GM19397 (cell line): ENCODE measurements at regions not wholly inside any gene's neighbourhood (a gene's known extent, or its start where the extent isn't known, plus 50 kb on each side); places are given as distances from the start of the nearest gene placed in this dataset.

Source experiments
- ATAC-seq: cut with Tn5 transposase; IDR thresholded peaks from one replicate; pipeline ENCODE4 v1.9.1; 2021; ENCODE audit warnings: mild to moderate bottlenecking, moderate library complexity; ENCODE audit not compliant: unreplicated experiment

DNA sequence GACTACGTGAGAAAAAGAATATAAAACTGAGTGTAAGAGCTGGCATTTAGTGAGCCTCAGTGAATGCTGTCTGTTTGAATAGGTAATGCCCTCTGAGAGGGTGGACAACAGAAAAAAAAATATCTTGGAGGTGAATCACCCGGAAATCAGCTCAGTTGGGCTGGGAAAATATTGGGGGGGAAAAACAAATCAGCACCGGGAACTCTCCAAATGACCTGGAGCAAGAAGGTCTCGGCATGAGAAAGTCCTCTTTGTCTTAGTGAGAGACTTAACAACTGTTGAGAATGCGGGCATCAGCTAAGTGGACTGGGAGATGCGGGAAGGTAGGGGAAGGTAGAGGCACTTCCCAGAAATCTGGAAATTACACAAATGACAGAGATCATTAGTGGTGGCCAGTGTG lies 109.4 kb upstream of the POU3F3 start:
- ATAC-seq, result no peak

DNA sequence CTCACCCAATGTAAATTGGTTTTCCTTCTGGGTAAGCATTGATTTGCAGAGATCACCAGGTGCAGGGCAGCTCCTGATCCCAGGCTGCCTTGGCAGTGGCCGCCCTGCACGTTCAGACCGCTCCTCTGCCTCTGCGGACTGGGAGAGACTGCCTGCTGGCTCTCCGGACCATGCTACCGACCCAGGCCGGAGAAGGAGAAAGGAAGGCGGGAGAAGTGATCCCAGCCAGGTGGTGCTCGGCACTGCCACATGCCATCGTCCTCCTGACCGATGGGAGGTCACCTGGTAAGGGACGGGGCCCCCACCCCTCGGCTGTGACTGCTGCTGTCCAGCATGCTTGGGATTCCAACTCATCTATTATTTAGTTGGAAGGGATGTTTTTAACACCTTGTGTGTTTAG lies 108.1 kb upstream of the POU3F3 start:
- ATAC-seq, result no peak

DNA sequence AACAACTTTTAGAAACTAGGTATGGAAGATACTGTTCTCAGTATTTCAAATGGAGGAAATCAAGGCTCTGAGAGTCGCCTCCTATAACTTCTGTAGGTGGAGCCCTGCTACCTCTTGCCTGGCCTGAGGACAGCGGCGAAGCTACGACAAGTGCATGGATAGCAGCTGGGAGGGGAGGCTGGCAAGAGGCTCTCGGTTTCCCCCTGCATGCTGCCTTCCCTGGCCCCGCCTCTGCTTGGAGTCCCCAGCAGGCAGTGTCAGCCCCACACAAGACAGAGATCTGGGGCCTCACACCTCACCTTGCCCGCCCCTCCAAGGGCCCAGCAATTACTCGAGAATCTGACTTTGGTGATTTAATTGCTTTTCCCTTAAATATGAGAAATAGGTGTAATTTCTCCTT lies 107.6 kb upstream of the POU3F3 start:
- ATAC-seq, result no peak

GRCh38 chr2:104746858-104747257 lies 107.1 kb upstream of the POU3F3 start:
- no peak for ATAC-seq

DNA sequence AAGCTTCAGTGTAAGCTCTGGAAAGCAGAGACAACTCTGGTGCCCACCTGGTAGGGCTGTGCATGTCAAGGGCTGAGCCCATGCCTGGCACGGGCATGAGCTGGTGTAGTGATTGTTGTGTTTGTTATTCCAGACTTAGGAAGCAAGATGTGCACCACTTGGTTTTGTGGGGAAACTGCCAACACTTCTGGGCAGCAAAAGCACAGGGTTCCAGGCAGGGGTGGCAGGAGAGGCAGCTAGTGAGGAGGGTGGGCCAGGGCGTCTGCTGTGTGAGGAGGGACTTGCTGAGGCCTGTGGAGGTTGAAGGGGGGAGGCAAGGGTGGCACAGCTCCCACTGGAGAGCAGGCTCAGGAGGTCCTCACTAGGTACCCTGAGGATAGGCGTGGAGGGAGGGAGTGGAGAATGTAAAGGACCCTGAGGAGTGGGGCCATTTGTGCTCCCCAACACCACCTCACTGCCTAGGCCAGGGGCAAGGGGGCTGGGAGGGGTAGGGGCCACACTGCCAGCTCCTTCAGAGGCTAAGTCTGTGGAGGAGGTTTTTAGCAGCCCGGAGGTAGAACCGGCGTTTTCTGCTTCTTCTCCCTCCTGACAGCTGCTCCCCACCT lies 104.0 kb upstream of the POU3F3 start:
- ATAC-seq, result no peak

DNA sequence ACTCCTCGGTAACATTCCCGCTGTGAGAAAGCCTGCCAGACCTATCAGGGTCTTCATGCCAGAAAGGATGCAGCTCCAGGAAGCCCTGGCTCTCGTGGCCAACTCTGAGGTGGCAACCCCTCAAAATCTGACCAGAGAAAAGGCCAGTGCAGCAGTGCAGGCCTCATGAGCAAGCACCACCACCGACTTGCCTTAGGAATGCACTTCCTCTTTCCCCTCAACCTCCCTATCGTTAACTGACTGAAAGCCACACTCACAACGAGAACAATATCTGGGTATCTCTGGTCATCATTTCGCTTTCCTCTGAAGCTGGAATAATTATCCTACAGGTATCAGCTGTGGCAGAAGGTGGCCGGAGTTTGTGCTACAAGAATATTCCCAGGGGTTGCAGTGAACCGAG lies 101.4 kb upstream of the POU3F3 start:
- no peak for ATAC-seq

GRCh38 chr2:104755026-104755878 lies 98.7 kb upstream of the POU3F3 start:
- ATAC-seq, result no peak

- no peak for ATAC-seq
Observed at GRCh38 chr2:104756118-104756517, 97.8 kb upstream of the POU3F3 start.

- no peak for ATAC-seq
Observed at GRCh38 chr2:104757056-104757455, 96.9 kb upstream of the POU3F3 start.

- no peak for ATAC-seq
Observed at GRCh38 chr2:104758199-104758620, 95.7 kb upstream of the POU3F3 start.

DNA sequence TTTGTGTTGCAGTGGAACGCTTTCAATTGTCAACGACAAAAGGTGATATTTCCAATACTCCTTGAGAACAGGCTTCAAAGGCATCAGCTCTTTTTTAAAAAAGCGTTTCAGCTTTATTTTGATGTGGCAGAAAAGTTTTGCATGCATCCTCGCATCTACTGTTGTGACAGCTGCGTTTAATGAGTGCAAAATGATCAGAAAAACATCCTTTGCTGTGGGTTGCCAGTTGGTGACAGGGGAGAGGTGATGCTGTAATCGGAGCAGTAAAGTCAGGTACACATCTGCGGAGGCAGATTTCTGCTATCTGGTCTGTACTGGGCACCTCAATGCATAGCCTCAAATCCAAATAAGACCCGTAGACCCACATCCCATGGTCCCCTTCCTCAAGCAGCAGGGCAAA lies 91.9 kb upstream of the POU3F3 start:
- ATAC-seq, result no peak

DNA sequence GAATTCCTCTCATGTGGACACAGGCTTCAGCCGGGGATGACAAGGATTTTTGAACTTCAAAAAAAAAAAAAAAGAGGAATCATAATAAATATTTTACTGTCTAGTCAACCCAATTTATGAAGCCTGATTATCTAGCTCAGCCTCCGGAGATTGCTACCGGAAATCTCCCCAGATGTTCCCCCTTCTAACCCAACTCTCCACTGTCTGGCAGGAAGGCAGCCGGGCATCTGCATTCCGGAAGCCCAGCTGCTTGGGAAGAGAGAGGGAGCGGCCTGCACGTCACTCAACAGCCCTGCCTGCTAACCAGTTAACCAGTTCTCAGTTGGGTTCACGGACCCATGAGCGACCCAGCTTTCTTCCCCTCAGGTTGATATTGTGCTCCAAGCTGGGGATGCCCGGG lies 87.2 kb upstream of the POU3F3 start:
- ATAC-seq, result no peak

GRCh38 chr2:104768694-104769093 lies 85.2 kb upstream of the POU3F3 start:
- no peak for ATAC-seq

GRCh38 chr2:104769096-104769495 lies 84.8 kb upstream of the POU3F3 start:
- ATAC-seq, result no peak

- no peak for ATAC-seq
Observed at GRCh38 chr2:104772996-104773395, 80.9 kb upstream of the POU3F3 start.

- ATAC-seq, result no peak
Observed at GRCh38 chr2:104774631-104775030, 79.3 kb upstream of the POU3F3 start.

DNA sequence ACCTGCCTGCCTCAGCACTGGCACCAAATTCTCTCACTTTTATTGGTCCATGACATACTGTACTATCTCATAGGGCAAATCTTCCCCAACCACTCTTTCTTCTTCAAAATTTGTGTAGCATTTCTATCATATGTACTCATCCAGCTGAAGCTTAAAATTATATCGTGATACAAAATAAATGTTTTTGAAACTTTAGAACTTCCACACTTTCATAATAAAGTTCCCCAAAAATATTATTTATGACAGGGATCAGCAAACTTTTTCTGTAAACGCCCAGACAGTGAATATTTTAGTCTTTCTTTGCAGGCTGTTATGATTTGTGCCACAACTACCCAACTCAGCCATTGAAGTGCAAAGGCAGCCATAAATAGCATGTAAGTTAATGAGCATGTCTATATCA lies 76.2 kb upstream of the POU3F3 start:
- no peak for ATAC-seq

GRCh38 chr2:104781151-104781550 lies 72.8 kb upstream of the POU3F3 start:
- ATAC-seq, result no peak

DNA sequence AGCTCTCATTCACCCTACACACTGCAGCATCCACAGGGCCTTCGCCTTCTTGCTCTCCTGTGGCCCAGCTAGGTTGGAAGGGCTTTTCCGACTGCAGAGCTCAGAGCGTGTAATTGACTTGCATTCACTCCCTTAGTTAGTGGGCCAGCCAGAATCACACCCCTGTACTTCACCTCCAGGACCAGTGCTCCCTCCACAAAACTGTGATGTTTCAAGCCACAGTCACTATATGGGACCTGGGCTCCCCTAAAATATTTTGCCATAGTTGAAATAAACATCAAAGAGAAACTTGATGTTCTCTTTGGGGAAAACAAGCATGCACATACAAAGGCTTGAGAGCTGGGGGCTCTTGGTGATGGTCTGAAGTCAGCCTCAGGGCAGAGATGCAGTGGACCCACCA lies 69.7 kb upstream of the POU3F3 start:
- ATAC-seq, result no peak

GRCh38 chr2:104786204-104786603 lies 67.7 kb upstream of the POU3F3 start:
- ATAC-seq, result no peak

DNA sequence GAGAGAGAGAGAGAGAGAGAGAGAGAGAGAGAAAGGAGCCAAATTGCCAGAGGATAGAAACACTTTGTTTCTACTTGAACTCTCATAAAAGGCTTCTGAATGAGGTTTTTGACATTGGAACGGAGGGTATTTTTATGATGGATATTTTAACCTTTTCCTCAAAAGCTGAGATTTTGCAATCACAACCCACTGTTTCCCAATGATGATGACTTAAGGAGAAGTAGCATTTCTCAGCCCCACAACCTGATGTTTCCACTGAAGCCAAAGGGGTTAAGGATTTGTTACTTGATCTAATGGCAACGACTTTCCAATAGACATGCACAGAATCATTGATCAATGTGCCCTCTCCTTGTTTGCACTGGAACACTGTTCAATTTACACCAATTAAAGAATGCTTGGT lies 67.1 kb upstream of the POU3F3 start:
- no peak for ATAC-seq

DNA sequence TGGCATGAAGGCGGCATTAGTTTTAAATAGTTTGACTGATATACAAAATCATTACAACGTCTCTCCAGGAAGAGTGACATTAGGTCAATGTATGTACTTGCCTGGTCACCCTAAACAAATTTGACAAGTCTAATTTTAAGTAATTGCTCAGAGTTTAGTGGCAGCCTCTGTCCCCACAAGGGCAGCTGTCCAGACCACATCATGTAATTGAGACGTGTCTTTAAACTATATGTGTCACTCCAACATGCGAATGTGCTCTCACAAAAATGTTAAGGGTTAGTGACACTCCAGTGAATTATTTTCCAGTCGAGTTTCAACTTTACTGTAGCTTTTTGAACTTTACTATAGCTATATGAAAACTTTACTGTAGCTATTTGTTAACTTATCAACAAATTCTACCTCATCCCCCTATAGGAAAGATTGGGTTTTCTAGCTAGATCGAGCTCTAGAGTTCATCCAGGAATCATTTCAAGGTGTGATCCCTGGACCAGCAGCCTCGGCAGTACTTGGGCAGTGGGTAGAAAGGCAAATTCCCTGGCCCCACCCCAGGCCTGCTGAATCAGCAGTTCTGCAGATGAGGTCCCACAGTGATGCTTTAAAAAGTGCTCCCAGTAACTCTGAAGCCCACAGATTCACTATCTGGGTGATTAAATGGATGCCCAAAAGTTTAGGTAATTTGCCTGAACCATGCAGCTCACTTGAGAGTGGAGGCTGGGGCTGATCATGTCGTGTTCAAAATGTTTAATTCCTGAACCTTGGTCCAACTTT lies 66.4 kb upstream of the POU3F3 start:
- ATAC-seq, result no peak
